Prostate gland (tissue), 2 donors: ENCODE measurements at regions not wholly inside any gene's neighbourhood (a gene's known extent, or its start where the extent isn't known, plus 50 kb on each side); places are given as distances from the start of the nearest gene placed in this dataset.
"Not testable (repeated sequence)": the region's sequence is repeated elsewhere in the genome, so short reads cannot be mapped to it uniquely, and the experiment has no call there.

Experiments used
- DNase-seq: peaks from one replicate; pipeline ENCODE4 v3.0.0-alpha.2; 2019; ENCODE audit warnings: low spot score
- H3K27ac ChIP-seq, 2 donors: fragments of 200-600 bp; sonication (generic); 2 replicates each; pipeline ENCODE4 v1.5.1; 2017 to 2019
- H3K27me3 ChIP-seq: fragments of 200-600 bp; sonication (generic); replicated peaks from 2 replicates; pipeline ENCODE4 v1.5.1; 2019; ENCODE audit not compliant: insufficient read depth
- H3K36me3 ChIP-seq, 2 donors: fragments of 200-600 bp; sonication (generic); 1 replicate in 1 of 2; 2 replicates in 1 of 2; pipeline versions ENCODE4 v1.5.1 to v1.8.1; 2017 to 2019
- H3K4me1 ChIP-seq: fragments of 200-600 bp; sonication (generic); replicated peaks from 2 replicates; pipeline ENCODE4 v1.5.1; 2019
- H3K4me3 ChIP-seq, 2 donors: fragments of 200-600 bp; sonication (generic); 2 replicates each; pipeline ENCODE4 v1.5.1; 2017 to 2019
- H3K9me3 ChIP-seq: fragments of 200-600 bp; sonication (generic); 2 replicates; pipeline ENCODE4 v1.5.1; 2017
- POLR2A ChIP-seq: fragments of 450-650 bp; IDR thresholded peaks from one replicate; pipeline ENCODE4 v1.6.1; 2016; ENCODE audit warnings: antibody characterized with exemption, mild to moderate bottlenecking
- POLR2AphosphoS5 ChIP-seq: sonication (generic); formaldehyde crosslinking; IDR thresholded peaks from one replicate; pipeline ENCODE4 v1.6.1; 2017; ENCODE audit warnings: antibody characterized with exemption
- WGBS: methylation state at CpG from one replicate; pipeline ENCODE4 v1.1.5; 2018; 5-methylcytosine and 5-hydroxymethylcytosine counted together
- intact Hi-C: fragments of 100-400 bp; cut with DNase I; formaldehyde crosslinking; loops from one replicate; pipeline ENCODE4 v1.14.2; 2022
- TF ChIP-seq, protein P1 (sequence below), 4 experiments: fragments of 200-600 bp in 2 of 4; fragments of 450-650 bp in 2 of 4; sonication (generic) in 2 of 4; IDR thresholded peaks; 1 replicate in 3 of 4; 2 replicates in 1 of 4; pipeline ENCODE4 v1.5.1; 2016 to 2019; ENCODE audit warnings: antibody characterized with exemption in 4 of 4, mild to moderate bottlenecking in 2 of 4, moderate library complexity in 2 of 4

DNA sequence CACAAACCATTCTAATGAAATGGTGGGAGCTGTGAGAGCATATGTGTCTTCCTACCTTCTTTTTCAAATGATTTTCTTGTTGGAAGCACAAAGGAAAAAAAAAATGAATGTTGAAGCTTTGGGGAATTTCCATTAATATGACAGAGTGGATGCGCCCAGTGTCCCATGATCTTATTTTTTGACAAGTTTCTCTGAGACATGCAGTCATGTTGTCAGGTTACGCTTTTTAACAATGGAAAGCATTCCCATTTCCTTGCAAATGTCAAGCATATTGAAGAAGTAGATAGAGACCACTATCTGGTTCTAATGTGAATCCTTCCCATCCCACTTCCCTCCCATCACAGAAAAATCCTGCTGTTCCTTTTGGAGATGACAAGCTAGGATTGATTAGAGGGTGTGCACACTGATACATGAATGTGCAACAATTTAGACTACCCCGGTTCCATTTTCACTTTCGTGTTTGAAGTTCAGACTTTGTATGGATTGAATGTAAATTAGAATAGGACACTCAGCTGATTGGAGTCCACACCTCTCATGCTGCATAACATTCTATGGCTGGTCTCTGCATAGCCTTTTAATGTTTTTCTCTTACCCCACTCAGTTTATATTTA is 919.4 kb downstream of the TLE4 start:
- WGBS: 84% methylated on average over 4 of the region's 4 CpGs
- no peak for TF ChIP-seq POLR2AphosphoS5
- TF ChIP-seq, protein P1, sequence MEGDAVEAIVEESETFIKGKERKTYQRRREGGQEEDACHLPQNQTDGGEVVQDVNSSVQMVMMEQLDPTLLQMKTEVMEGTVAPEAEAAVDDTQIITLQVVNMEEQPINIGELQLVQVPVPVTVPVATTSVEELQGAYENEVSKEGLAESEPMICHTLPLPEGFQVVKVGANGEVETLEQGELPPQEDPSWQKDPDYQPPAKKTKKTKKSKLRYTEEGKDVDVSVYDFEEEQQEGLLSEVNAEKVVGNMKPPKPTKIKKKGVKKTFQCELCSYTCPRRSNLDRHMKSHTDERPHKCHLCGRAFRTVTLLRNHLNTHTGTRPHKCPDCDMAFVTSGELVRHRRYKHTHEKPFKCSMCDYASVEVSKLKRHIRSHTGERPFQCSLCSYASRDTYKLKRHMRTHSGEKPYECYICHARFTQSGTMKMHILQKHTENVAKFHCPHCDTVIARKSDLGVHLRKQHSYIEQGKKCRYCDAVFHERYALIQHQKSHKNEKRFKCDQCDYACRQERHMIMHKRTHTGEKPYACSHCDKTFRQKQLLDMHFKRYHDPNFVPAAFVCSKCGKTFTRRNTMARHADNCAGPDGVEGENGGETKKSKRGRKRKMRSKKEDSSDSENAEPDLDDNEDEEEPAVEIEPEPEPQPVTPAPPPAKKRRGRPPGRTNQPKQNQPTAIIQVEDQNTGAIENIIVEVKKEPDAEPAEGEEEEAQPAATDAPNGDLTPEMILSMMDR (IDR thresholded peaks at IDR 0.05): no peak
- TF ChIP-seq POLR2A: no peak
- no peaks in the 10 kb centered on the region for H3K27me3 ChIP-seq
- no peaks in the 10 kb centered on the region for H3K36me3 ChIP-seq
- H3K27ac ChIP-seq: no peak overlapping the region
- no peak for DNase-seq
- intact Hi-C loops: no loop called here
- H3K4me3 ChIP-seq: no peak overlapping the region
- no peaks in the 10 kb centered on the region for H3K9me3 ChIP-seq
- H3K4me1 ChIP-seq: no peaks in the 10 kb centered on the region

DNA sequence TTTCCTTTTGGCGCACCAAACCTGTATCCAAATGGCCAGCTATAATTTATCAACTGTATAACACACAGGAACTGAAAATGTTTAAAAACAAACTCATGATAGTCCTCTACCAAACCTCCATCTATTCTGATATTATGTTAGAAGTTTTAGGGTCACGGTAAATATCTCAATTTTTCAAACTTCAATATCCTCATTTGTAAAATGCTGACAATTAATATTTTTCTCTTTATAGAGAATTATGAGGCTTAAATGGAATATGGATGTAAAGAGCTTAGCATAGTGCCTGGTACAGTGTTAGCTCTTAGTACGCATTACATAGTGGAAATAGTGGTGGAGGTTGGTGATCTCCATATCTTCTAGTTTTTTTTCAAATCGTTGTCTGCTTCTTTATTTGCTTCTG is 917.6 kb downstream of the TLE4 start:
- Histone ChIP-seq H3K4me1 (no peaks in the 10 kb centered on the region), H3K27me3 (no peaks in the 10 kb centered on the region), H3K4me3 (no peak overlapping the region), H3K36me3 (no peaks in the 10 kb centered on the region), H3K9me3 (no peaks in the 10 kb centered on the region), H3K27ac (no peak overlapping the region)
- TF ChIP-seq, protein P1 (IDR thresholded peaks at IDR 0.05): no peak
- DNase-seq: no peak
- WGBS: 90% methylated on average over 4 of the region's 4 CpGs
- intact Hi-C loops: no loop called here

DNA sequence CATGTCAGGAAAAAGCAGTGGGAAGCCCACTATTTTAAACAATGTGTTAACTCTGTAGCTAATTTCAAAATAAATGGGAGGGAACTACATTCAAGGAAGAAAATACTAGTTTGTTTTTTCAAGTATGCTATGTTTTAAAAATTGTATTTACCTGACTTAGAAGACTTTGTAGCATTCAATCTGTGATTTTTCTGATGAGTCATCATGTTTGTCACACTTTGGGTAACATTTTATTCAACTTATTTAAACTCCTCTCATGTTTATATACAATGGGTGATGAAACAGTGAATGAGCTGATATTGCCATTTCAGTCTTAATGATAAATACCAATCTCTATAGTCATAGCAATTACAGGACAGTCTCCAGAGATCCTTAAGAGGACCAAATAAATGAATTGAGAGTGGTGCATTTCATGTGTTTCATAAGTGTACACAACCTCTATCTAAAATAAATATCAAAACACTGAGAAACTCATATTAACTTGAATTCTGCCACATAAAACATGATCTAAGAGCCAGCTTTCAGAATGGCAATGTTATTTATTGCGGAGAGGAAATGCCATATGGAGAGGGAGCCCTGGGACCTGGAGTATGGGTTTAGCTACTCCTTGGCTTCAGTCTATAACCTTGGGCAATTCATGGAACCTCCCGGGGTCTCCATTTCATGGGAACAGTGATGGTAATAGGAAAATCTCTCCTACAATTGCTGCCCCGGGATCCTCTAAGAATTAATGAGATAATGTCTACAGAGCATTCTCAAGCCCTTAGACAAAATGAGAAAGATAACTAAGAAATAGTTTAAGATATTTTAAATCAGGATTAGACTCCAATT is 913.9 kb downstream of the TLE4 start:
- Histone ChIP-seq H3K4me1 (no peaks in the 10 kb centered on the region), H3K9me3 (no peaks in the 10 kb centered on the region), H3K27me3 (no peaks in the 10 kb centered on the region), H3K4me3 (no peak overlapping the region), H3K36me3 (no peaks in the 10 kb centered on the region), H3K27ac (no peak overlapping the region)
- 85% methylated on average over 3 of the region's 3 CpGs for WGBS
- intact Hi-C loops: no loop called here
- TF ChIP-seq POLR2AphosphoS5 (no peak), POLR2A (no peak)
- TF ChIP-seq, protein P1 (IDR thresholded peaks at IDR 0.05): no peak
- DNase-seq: no peak

DNA sequence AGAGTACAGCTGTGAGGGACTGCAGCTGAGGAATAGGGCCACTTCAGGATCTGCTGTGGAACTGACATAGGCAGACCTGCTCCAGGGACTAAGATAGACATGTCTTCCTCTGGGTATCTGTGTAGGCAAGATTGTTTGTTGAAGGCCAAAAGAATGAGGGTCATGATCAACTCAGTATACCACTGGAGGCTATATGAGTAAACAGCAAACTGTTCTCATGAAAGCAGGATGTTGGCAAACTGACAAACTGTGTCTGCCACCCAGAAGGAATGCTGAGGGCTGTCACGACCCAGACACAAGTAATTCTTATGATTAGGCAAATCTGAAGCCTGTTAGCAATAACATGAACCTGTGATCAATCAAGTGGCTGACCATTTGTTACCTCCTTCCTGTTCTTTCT is 910.5 kb downstream of the TLE4 start:
- H3K36me3 ChIP-seq, H3K27ac ChIP-seq, intact Hi-C loops, H3K4me3 ChIP-seq, H3K4me1 ChIP-seq, DNase-seq, H3K9me3 ChIP-seq, H3K27me3 ChIP-seq: not testable (repeated sequence)
- 31% methylated on average over 1 of the region's 1 CpG for WGBS

DNA sequence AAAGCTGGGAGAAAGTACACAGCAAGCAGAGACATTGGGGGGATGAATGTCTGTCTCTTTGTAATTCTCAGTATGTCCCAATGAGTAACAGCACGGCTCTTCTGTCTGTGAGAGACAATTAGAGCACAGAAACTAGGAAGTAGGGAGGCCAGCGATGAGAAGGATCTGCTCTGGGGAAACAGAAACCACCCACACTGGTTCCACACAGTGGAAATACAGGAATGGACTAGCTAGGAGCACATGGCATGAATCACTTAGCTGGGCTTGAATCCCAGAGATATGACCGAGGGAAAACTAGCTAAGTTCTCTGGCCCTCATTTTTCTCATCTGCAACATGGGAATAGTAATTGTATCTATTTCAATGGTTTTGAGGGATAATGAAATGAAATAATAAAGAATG is 895.9 kb downstream of the TLE4 start:
- Histone ChIP-seq H3K4me1 (no peaks in the 10 kb centered on the region), H3K36me3 (no peaks in the 10 kb centered on the region), H3K27ac (no peak overlapping the region), H3K27me3 (no peaks in the 10 kb centered on the region), H3K4me3 (no peak overlapping the region), H3K9me3 (no peaks in the 10 kb centered on the region)
- 75% methylated on average over 3 of the region's 3 CpGs for WGBS
- DNase-seq: no peak
- TF ChIP-seq POLR2AphosphoS5 (no peak), POLR2A (no peak)
- TF ChIP-seq, protein P1 (IDR thresholded peaks at IDR 0.05): no peak
- intact Hi-C loops: no loop called here
